ENCODE measurements at regions not wholly inside any gene's neighbourhood (a gene's known extent, or its start where the extent isn't known, plus 50 kb on each side); places are given as distances from the start of the nearest gene placed in this dataset.

- TF ChIP-seq CTCF (IDR thresholded peaks at IDR 0.05) (no peak), POLR2A (IDR thresholded peaks at IDR 0.05) (no peak), POLR2AphosphoS5 (IDR thresholded peaks at IDR 0.05) (no peak), EP300 (IDR thresholded peaks at IDR 0.05; ENCODE audit: low read depth) (no peak)
Measured at GRCh38 chrX:22339459-22339858, 66.7 kb downstream of the CBLL2 start.

Measured in transverse colon (tissue), 4 donors.